Tibial nerve (tissue), 4 donors: ENCODE measurements at regions not wholly inside any gene's neighbourhood (a gene's known extent, or its start where the extent isn't known, plus 50 kb on each side); places are given as distances from the start of the nearest gene placed in this dataset.
"Not testable (repeated sequence)": the region's sequence is repeated elsewhere in the genome, so short reads cannot be mapped to it uniquely, and the experiment has no call there.

Experiments
- EP300 ChIP-seq, 2 donors: sonication (generic); formaldehyde crosslinking; IDR thresholded peaks; one replicate each; pipeline ENCODE4 v1.6.1; 2017; ENCODE audit warnings: antibody characterized with exemption in 2 of 2, mild to moderate bottlenecking in 1 of 2
- POLR2A ChIP-seq, 2 donors: fragments of 450-650 bp; IDR thresholded peaks; one replicate each; pipeline ENCODE4 v1.6.1; 2017; ENCODE audit warnings: antibody characterized with exemption in 2 of 2, mild to moderate bottlenecking in 2 of 2, moderate library complexity in 2 of 2
- TF ChIP-seq, protein P1 (sequence below), 5 experiments: fragments of 200-600 bp in 3 of 5; fragments of 450-650 bp in 2 of 5; sonication (generic) in 3 of 5; IDR thresholded peaks; one replicate each; pipeline ENCODE4 v1.5.1; 2016 to 2019; ENCODE audit warnings: antibody characterized with exemption in 5 of 5, mild to moderate bottlenecking in 3 of 5, moderate library complexity in 2 of 5

DNA sequence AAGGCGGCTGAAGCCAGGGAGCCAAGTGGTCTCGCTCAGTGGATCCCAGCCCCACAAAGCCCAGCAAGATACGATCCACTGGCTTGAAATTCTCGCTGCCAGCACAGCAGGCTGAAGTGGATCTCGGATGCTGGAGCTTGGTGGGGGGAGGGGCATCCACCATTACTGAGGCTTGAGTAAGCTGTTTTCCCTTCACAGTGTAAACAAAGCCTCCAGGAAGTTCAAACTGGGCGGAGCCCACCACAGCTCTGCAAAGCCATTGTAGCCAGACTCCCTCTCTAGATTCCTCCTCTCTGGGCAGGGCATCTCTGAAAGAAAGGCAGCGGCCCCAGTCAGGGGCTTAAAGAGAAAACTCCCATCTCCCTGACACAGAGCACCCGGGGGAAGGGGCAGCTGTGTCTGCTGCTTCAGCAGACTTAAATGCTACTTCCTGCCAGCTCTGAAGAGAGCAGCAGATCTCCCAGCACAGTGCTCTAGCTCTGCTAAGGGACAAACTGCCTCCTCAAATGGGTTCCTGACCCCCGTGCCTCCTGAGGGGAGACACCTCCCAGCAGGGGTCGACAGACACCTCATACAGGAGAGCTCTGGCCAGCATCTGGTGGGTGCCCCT, 330.0 kb upstream of the TMEFF2 start:
- TF ChIP-seq POLR2A, EP300 (IDR thresholded peaks at IDR 0.05): not testable (repeated sequence)
- TF ChIP-seq, protein P1, sequence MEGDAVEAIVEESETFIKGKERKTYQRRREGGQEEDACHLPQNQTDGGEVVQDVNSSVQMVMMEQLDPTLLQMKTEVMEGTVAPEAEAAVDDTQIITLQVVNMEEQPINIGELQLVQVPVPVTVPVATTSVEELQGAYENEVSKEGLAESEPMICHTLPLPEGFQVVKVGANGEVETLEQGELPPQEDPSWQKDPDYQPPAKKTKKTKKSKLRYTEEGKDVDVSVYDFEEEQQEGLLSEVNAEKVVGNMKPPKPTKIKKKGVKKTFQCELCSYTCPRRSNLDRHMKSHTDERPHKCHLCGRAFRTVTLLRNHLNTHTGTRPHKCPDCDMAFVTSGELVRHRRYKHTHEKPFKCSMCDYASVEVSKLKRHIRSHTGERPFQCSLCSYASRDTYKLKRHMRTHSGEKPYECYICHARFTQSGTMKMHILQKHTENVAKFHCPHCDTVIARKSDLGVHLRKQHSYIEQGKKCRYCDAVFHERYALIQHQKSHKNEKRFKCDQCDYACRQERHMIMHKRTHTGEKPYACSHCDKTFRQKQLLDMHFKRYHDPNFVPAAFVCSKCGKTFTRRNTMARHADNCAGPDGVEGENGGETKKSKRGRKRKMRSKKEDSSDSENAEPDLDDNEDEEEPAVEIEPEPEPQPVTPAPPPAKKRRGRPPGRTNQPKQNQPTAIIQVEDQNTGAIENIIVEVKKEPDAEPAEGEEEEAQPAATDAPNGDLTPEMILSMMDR (IDR thresholded peaks at IDR 0.05) = not testable (repeated sequence)
